ENCODE measurements at regions not wholly inside any gene's neighbourhood (a gene's known extent, or its start where the extent isn't known, plus 50 kb on each side); places are given as distances from the start of the nearest gene placed in this dataset.

DNA sequence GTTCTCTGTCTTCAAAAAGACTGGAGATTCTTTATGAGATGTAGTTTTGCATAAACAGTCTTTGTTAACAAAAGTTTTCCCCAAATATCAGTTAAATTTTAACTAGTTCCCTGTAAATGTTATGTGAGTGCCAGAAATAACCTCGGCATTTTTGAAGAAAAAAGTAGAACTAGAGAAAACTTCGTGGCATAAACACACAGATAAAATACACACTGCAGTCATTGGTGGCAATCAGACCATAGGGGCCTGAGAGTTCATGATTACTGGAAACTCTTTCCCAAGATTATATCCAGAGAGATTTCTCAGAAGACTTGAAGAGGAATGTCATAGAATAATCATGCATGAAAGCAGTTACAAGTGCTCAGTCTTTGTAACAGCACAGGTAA is 190.0 kb downstream of the MZT1 start:
- DNase-seq, result no peak
- Histone ChIP-seq H3K9me3 (ENCODE audit: control insufficient read depth in 2 of 3, low read length in 3 of 3) (no peaks in the 10 kb centered on the region), H3K36me3 (ENCODE audit: control insufficient read depth in 2 of 3, insufficient read depth in 3 of 3, low read length in 3 of 3) (no peaks in the 10 kb centered on the region), H3K4me3 (ENCODE audit: low read length) (no peak overlapping the region), H3K4me1 (ENCODE audit: control insufficient read depth in 2 of 2, insufficient read depth in 2 of 2, low read length in 2 of 2) (no peaks in the 10 kb centered on the region), H3K27me3 (ENCODE audit: control insufficient read depth in 2 of 2, insufficient read depth in 2 of 2, low read length in 2 of 2) (no peaks in the 10 kb centered on the region), H3K27ac (ENCODE audit: low read depth, low read length) (no peak overlapping the region)
- Mint-ChIP-seq H3K4me3 (no peak overlapping the region), H3K36me3 (no peaks in the 10 kb centered on the region), H3K27me3 (peaks cover 0 to 7% (median 0%) of the 10 kb centered on the region in 5 donors), H3K4me1 (no peaks in the 10 kb centered on the region), H3K27ac (no peak overlapping the region), H3K9me3 (no peaks in the 10 kb centered on the region)
- ChIA-PET CTCF (no interaction called here), POLR2A (no interaction called here)
- intact Hi-C loops (cut with micrococcal nuclease), result no loop called here
- ATAC-seq, result no peak

DNA sequence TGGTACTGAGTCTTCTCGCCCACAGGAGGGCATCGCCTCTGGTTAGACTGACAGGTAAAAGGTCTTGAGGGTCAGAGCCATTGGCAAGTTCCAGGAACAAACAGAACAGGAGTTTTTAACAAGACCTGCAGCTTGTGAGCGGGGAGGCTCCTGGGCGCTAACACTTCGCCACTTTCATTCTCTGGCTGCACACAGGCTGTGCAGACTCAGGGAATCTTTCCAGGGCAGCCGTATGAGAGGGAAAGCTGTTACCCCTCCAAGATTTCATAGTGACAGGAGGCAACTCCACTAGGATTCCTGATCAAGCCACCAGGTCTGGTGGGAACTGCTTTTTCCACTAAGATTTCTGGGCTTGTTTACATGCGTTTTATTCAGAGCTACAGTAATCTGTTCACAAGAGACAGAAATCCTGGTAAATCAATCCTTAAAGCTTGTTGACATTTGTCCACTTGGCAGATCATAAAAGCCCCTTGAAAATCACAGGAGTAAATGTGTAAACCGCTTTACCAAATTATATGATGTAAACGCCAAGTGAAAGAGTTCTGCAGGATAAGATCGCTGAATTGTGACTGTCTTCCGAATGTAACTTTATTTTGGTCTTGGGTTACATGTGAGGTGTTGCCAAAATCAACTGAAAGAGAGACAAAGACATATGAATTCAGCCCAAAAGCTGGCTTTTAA is 190.6 kb downstream of the MZT1 start:
- ATAC-seq (no peak), DNase-seq (no peak)
- Histone ChIP-seq H3K4me1 (ENCODE audit: control insufficient read depth in 2 of 2, insufficient read depth in 2 of 2, low read length in 2 of 2) (no peaks in the 10 kb centered on the region), H3K36me3 (ENCODE audit: control insufficient read depth in 2 of 3, insufficient read depth in 3 of 3, low read length in 3 of 3) (no peaks in the 10 kb centered on the region), H3K9me3 (ENCODE audit: control insufficient read depth in 2 of 3, low read length in 3 of 3) (no peaks in the 10 kb centered on the region), H3K27me3 (ENCODE audit: control insufficient read depth in 2 of 2, insufficient read depth in 2 of 2, low read length in 2 of 2) (no peaks in the 10 kb centered on the region), H3K4me3 (ENCODE audit: low read length) (no peak overlapping the region), H3K27ac (ENCODE audit: low read depth, low read length) (no peak overlapping the region)
- H3K9me3 Mint-ChIP-seq, result no peaks in the 10 kb centered on the region
- no peaks in the 10 kb centered on the region for H3K36me3 Mint-ChIP-seq
- intact Hi-C loops (cut with micrococcal nuclease), result no loop called here
- H3K27ac Mint-ChIP-seq, result no peak overlapping the region
- no peak overlapping the region for H3K4me3 Mint-ChIP-seq
- CTCF ChIA-PET, result no interaction called here
- peaks cover 0 to 4% (median 0%) of the 10 kb centered on the region in 5 donors for H3K27me3 Mint-ChIP-seq
- H3K4me1 Mint-ChIP-seq, result no peaks in the 10 kb centered on the region
- POLR2A ChIA-PET, result no interaction called here

GRCh38 chr13:72534951-72535640 is 192.3 kb downstream of the MZT1 start:
- H3K27me3 Mint-ChIP-seq, result peaks cover 0 to 7% (median 0%) of the 10 kb centered on the region in 5 donors
- Histone ChIP-seq H3K36me3 (ENCODE audit: control insufficient read depth in 2 of 3, insufficient read depth in 3 of 3, low read length in 3 of 3) (no peaks in the 10 kb centered on the region), H3K9me3 (ENCODE audit: control insufficient read depth in 2 of 3, low read length in 3 of 3) (no peaks in the 10 kb centered on the region), H3K27ac (ENCODE audit: low read depth, low read length) (no peak overlapping the region), H3K4me1 (ENCODE audit: control insufficient read depth in 2 of 2, insufficient read depth in 2 of 2, low read length in 2 of 2) (no peaks in the 10 kb centered on the region), H3K4me3 (ENCODE audit: low read length) (no peak overlapping the region), H3K27me3 (ENCODE audit: control insufficient read depth in 2 of 2, insufficient read depth in 2 of 2, low read length in 2 of 2) (no peaks in the 10 kb centered on the region)
- H3K4me1 Mint-ChIP-seq, result no peaks in the 10 kb centered on the region
- CTCF ChIA-PET, result no interaction called here
- H3K9me3 Mint-ChIP-seq, result peaks cover 0 to 2% (median 0%) of the 10 kb centered on the region in 11 donors
- intact Hi-C loops (cut with micrococcal nuclease), result no loop called here
- H3K4me3 Mint-ChIP-seq, result no peak overlapping the region
- H3K36me3 Mint-ChIP-seq, result no peaks in the 10 kb centered on the region
- no peak overlapping the region for H3K27ac Mint-ChIP-seq
- POLR2A ChIA-PET, result no interaction called here
- ATAC-seq, result no peak
- DNase-seq, result no peak

DNA sequence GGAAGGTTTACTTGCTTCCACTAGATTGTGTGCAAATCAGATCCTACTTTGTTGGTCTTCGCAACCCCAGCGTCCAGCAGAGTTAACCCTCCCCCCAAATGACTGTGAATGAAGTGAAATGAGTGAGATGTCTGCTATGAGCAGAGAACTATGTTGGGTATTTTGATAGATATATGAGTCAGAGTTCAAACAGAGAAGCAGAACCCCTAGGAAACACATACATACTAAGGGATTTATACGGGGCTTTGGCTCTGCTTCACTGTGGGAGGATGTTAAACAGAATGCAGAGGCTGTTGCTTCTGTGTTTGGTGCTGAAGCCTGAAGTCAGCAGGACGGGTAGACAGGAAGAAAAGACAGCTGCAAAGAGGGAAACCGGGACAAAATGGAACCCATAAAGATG is 197.0 kb downstream of the MZT1 start:
- no peak overlapping the region for H3K27ac Mint-ChIP-seq
- no peaks in the 10 kb centered on the region for H3K36me3 ChIP-seq (ENCODE audit: control insufficient read depth in 2 of 3, insufficient read depth in 3 of 3, low read length in 3 of 3)
- ChIA-PET POLR2A (no interaction called here), CTCF (no interaction called here)
- intact Hi-C loops (cut with micrococcal nuclease), result no loop called here
- DNase-seq (no peak), ATAC-seq (no peak)
- no peaks in the 10 kb centered on the region for H3K27me3 ChIP-seq (ENCODE audit: control insufficient read depth in 2 of 2, insufficient read depth in 2 of 2, low read length in 2 of 2)
- H3K9me3 ChIP-seq (ENCODE audit: control insufficient read depth in 2 of 3, low read length in 3 of 3), result no peaks in the 10 kb centered on the region
- H3K27me3 Mint-ChIP-seq, result peaks cover 0 to 7% (median 0%) of the 10 kb centered on the region in 5 donors
- H3K9me3 Mint-ChIP-seq, result peaks cover 0 to 5% (median 0%) of the 10 kb centered on the region in 11 donors
- H3K4me3 ChIP-seq (ENCODE audit: low read length), result no peak overlapping the region
- H3K27ac ChIP-seq (ENCODE audit: low read depth, low read length), result no peak overlapping the region
- no peaks in the 10 kb centered on the region for H3K36me3 Mint-ChIP-seq
- no peaks in the 10 kb centered on the region for H3K4me1 ChIP-seq (ENCODE audit: control insufficient read depth in 2 of 2, insufficient read depth in 2 of 2, low read length in 2 of 2)
- no peak overlapping the region for H3K4me3 Mint-ChIP-seq
- no peaks in the 10 kb centered on the region for H3K4me1 Mint-ChIP-seq

- CTCF ChIA-PET, result no interaction called here
- intact Hi-C loops (cut with micrococcal nuclease), result no loop called here
- no peaks in the 10 kb centered on the region for H3K36me3 ChIP-seq (ENCODE audit: control insufficient read depth in 2 of 3, insufficient read depth in 3 of 3, low read length in 3 of 3)
- Mint-ChIP-seq H3K9me3 (peaks cover 0 to 5% (median 0%) of the 10 kb centered on the region in 11 donors), H3K4me3 (no peak overlapping the region), H3K27me3 (peaks cover 0 to 11% (median 0%) of the 10 kb centered on the region in 5 donors), H3K4me1 (no peaks in the 10 kb centered on the region), H3K27ac (no peak overlapping the region), H3K36me3 (no peaks in the 10 kb centered on the region)
- DNase-seq (no peak), ATAC-seq (no peak)
- H3K27ac ChIP-seq (ENCODE audit: low read depth, low read length), result no peak overlapping the region
- no peaks in the 10 kb centered on the region for H3K9me3 ChIP-seq (ENCODE audit: control insufficient read depth in 2 of 3, low read length in 3 of 3)
- no peaks in the 10 kb centered on the region for H3K27me3 ChIP-seq (ENCODE audit: control insufficient read depth in 2 of 2, insufficient read depth in 2 of 2, low read length in 2 of 2)
- POLR2A ChIA-PET, result no interaction called here
- H3K4me3 ChIP-seq (ENCODE audit: low read length), result no peak overlapping the region
- H3K4me1 ChIP-seq (ENCODE audit: control insufficient read depth in 2 of 2, insufficient read depth in 2 of 2, low read length in 2 of 2), result no peaks in the 10 kb centered on the region
Observed at GRCh38 chr13:72527333-72527732, 200.1 kb downstream of the MZT1 start.

- intact Hi-C loops (cut with micrococcal nuclease), result no loop called here
- Mint-ChIP-seq H3K4me3 (no peak overlapping the region), H3K27me3 (peaks cover 0 to 11% (median 0%) of the 10 kb centered on the region in 5 donors), H3K27ac (no peak overlapping the region), H3K4me1 (no peaks in the 10 kb centered on the region), H3K9me3 (peaks cover 0 to 5% (median 0%) of the 10 kb centered on the region in 11 donors), H3K36me3 (no peaks in the 10 kb centered on the region)
- H3K27me3 ChIP-seq (ENCODE audit: control insufficient read depth in 2 of 2, insufficient read depth in 2 of 2, low read length in 2 of 2), result no peaks in the 10 kb centered on the region
- H3K36me3 ChIP-seq (ENCODE audit: control insufficient read depth in 2 of 3, insufficient read depth in 3 of 3, low read length in 3 of 3), result no peaks in the 10 kb centered on the region
- ChIA-PET POLR2A (no interaction called here), CTCF (no interaction called here)
- no peaks in the 10 kb centered on the region for H3K4me1 ChIP-seq (ENCODE audit: control insufficient read depth in 2 of 2, insufficient read depth in 2 of 2, low read length in 2 of 2)
- no peak overlapping the region for H3K27ac ChIP-seq (ENCODE audit: low read depth, low read length)
- DNase-seq (no peak), ATAC-seq (no peak)
- no peaks in the 10 kb centered on the region for H3K9me3 ChIP-seq (ENCODE audit: control insufficient read depth in 2 of 3, low read length in 3 of 3)
- no peak overlapping the region for H3K4me3 ChIP-seq (ENCODE audit: low read length)
Observed at GRCh38 chr13:72523593-72523992, 203.8 kb downstream of the MZT1 start.

DNA sequence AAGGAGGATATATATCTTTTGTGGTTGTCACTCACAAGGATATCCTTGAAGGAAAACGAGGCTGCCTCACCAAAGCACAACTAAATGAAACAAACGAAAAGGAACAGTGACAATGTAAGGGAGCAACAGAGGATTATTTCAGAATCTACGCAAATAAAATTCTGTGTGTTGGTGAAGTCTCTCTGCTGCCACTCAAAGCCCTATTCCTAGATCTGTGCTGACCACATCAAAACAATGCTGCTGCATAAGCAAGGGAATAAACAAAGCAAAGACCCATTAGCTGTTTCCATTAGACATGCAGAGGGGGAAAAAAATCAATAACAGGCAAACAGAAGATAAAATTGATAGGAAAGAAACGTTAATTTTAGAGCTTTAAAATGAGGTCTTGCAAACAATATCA is 204.4 kb downstream of the MZT1 start:
- Histone ChIP-seq H3K4me3 (ENCODE audit: low read length) (no peak overlapping the region), H3K27ac (ENCODE audit: low read depth, low read length) (no peak overlapping the region), H3K4me1 (ENCODE audit: control insufficient read depth in 2 of 2, insufficient read depth in 2 of 2, low read length in 2 of 2) (no peaks in the 10 kb centered on the region), H3K27me3 (ENCODE audit: control insufficient read depth in 2 of 2, insufficient read depth in 2 of 2, low read length in 2 of 2) (no peaks in the 10 kb centered on the region), H3K36me3 (ENCODE audit: control insufficient read depth in 2 of 3, insufficient read depth in 3 of 3, low read length in 3 of 3) (no peaks in the 10 kb centered on the region), H3K9me3 (ENCODE audit: control insufficient read depth in 2 of 3, low read length in 3 of 3) (no peaks in the 10 kb centered on the region)
- Mint-ChIP-seq H3K9me3 (peaks cover 0 to 5% (median 0%) of the 10 kb centered on the region in 11 donors), H3K4me3 (no peak overlapping the region), H3K36me3 (no peaks in the 10 kb centered on the region), H3K4me1 (no peaks in the 10 kb centered on the region), H3K27ac (no peak overlapping the region), H3K27me3 (peaks cover 0 to 11% (median 0%) of the 10 kb centered on the region in 5 donors)
- DNase-seq (no peak), ATAC-seq (no peak)
- CTCF ChIA-PET, result no interaction called here
- POLR2A ChIA-PET, result no interaction called here
- intact Hi-C loops (cut with micrococcal nuclease), result no loop called here

Measured in naive thymus-derived CD4-positive, alpha-beta T cell (primary cell).